ENCODE measurements at regions not wholly inside any gene's neighbourhood (a gene's known extent, or its start where the extent isn't known, plus 50 kb on each side); places are given as distances from the start of the nearest gene placed in this dataset.

GRCh38 chr4:124437853-124438495 is 274.6 kb downstream of the ANKRD50 start:
- TF ChIP-seq CTCF (IDR thresholded peaks at IDR 0.05; ENCODE audit: low read depth, low read length, poor library complexity, severe bottlenecking) (no peak), EZH2phosphoT487 (IDR thresholded peaks at IDR 0.05; ENCODE audit: borderline replicate concordance, low read length) (no peak)

Measured in DOHH2 (cell line).